GM12878 (cell line): ENCODE measurements at regions not wholly inside any gene's neighbourhood (a gene's known extent, or its start where the extent isn't known, plus 50 kb on each side); places are given as distances from the start of the nearest gene placed in this dataset.

Experiments used
- ATAC-seq: fragments of 200-7000 bp; cut with Tn5 transposase; 3 replicates; pipeline ENCODE4 v1.9.1; 2020; ENCODE audit warnings: mild to moderate bottlenecking, moderate library complexity
- BruUV-seq: library from RNA; stranded (reverse); fragments of 400-500 nt; replicated peaks from 2 replicates; lab custom pipeline; 2021; lab: Mats Ljungman, UMichigan
- CTCF ChIA-PET: fragments of 300-600 bp; sonication (Branson Sonifier 250); formaldehyde crosslinking; extraction: SDS; loops from one replicate; lab custom pipeline; 2021; ENCODE audit warnings: inconsistent platforms; lab: Yijun Ruan, JAX
- POLR2A ChIA-PET: fragments of 350-600 bp; formaldehyde crosslinking; extraction: SDS; loops from one replicate; lab custom pipeline; 2021; ENCODE audit warnings: inconsistent platforms; lab: Charles Lee
- RAD21 ChIA-PET: fragments of 300-600 bp; sonication (Branson Sonifier 250); formaldehyde crosslinking; loops from one replicate; lab custom pipeline; 2023; ENCODE audit warnings: antibody characterized with exemption; ENCODE audit not compliant: unreplicated experiment; lab: Charles Lee
- SMC1A ChIA-PET: fragments of 300-600 bp; sonication (Branson Sonifier 250); formaldehyde crosslinking; loops from one replicate; lab custom pipeline; 2023; ENCODE audit not compliant: unreplicated experiment, uncharacterized antibody; lab: Charles Lee
- DNase-seq: peaks from one replicate; pipeline ENCODE4 v3.0.0-alpha.2; 2011; ENCODE audit warnings: low read depth, low spot score
- FAIRE-seq: peaks from 3 replicates; lab custom pipeline; 2011; peaks lifted over from hg19 to GRCh38; lab: Jason Lieb, UNC
- H2AFZ ChIP-seq: 2 replicates; pipeline ENCODE4 v1.6.0; 2011; ENCODE audit warnings: low read depth, low read length, control low read depth; ENCODE audit not compliant: control insufficient read depth
- H3K27ac ChIP-seq: 2 replicates; pipeline ENCODE4 v1.5.1; 2011; ENCODE audit warnings: control low read depth; ENCODE audit not compliant: control insufficient read depth, insufficient read depth
- H3K27me3 ChIP-seq, 2 experiments: replicated peaks in 1 of 2; 2 replicates each; pipeline versions ENCODE4 v1.6.0 to v1.6.1; 2011; ENCODE audit warnings: low read length in 1 of 2; ENCODE audit not compliant: control insufficient read depth in 2 of 2, insufficient read depth in 2 of 2
- H3K36me3 ChIP-seq, 2 experiments: 2 replicates each; pipeline ENCODE4 v1.5.1; 2011; ENCODE audit warnings: low read length in 1 of 2; ENCODE audit not compliant: control insufficient read depth in 2 of 2, insufficient read depth in 2 of 2
- H3K4me1 ChIP-seq: 2 replicates; pipeline ENCODE4 v1.6.1; 2011; ENCODE audit warnings: mild to moderate bottlenecking, low read length, moderate library complexity, mixed read lengths; ENCODE audit not compliant: control insufficient read depth, insufficient read depth
- H3K4me2 ChIP-seq: 2 replicates; pipeline ENCODE4 v1.6.0; 2011; ENCODE audit warnings: control low read depth; ENCODE audit not compliant: control insufficient read depth, insufficient read depth
- H3K4me3 ChIP-seq: fragments of 200-600 bp; sonication (generic); 2 replicates; pipeline ENCODE4 v1.5.1; 2016
- H3K79me2 ChIP-seq: 2 replicates; pipeline ENCODE4 v1.6.0; 2011; ENCODE audit warnings: low read length; ENCODE audit not compliant: control insufficient read depth, insufficient read depth
- H3K9ac ChIP-seq: 2 replicates; pipeline ENCODE4 v1.8.0; 2011; ENCODE audit warnings: low read length, control low read depth, mixed read lengths; ENCODE audit not compliant: control insufficient read depth, insufficient read depth
- H3K9me3 ChIP-seq: replicated peaks from 3 replicates; pipeline ENCODE4 v1.5.1; 2011; ENCODE audit warnings: mild to moderate bottlenecking, low read length; ENCODE audit not compliant: control insufficient read depth, insufficient read depth
- H4K20me1 ChIP-seq: 2 replicates; pipeline ENCODE4 v1.6.0; 2011; ENCODE audit not compliant: control insufficient read depth, insufficient read depth
- ASH2L ChIP-seq: fragments of 300-600, 200-600 bp; sonication (generic); IDR thresholded peaks from 2 replicates; pipeline ENCODE4 v1.6.1; 2017; ENCODE audit warnings: low read depth, mild to moderate bottlenecking, borderline replicate concordance
- ATF7 ChIP-seq: fragments of 450-650 bp; IDR thresholded peaks from 2 replicates; pipeline ENCODE4 v1.6.1; 2016; ENCODE audit warnings: low read depth, mild to moderate bottlenecking
- FOS ChIP-seq: IDR thresholded peaks from 3 replicates; pipeline ENCODE4 v1.6.1; 2011; ENCODE audit warnings: borderline replicate concordance; ENCODE audit not compliant: insufficient read length; ENCODE audit errors: extremely low read depth
- FOXM1 ChIP-seq: IDR thresholded peaks from 2 replicates; pipeline ENCODE4 v1.6.1; 2012; ENCODE audit warnings: low read depth, mild to moderate bottlenecking, inconsistent platforms, low read length, moderate library complexity
- MLLT1 ChIP-seq: fragments of 450-650 bp; IDR thresholded peaks from 2 replicates; pipeline ENCODE4 v1.6.1; 2016; ENCODE audit warnings: mild to moderate bottlenecking
- POLR2A ChIP-seq: IDR thresholded peaks from 2 replicates; pipeline ENCODE4 v1.6.1; 2011; ENCODE audit warnings: low read depth, mild to moderate bottlenecking, low read length
- POLR2AphosphoS2 ChIP-seq: IDR thresholded peaks from 2 replicates; pipeline ENCODE4 v1.6.1; 2011; ENCODE audit warnings: low read depth, mild to moderate bottlenecking, low read length, improper control_type of control experiment, moderate library complexity
- POU2F2 ChIP-seq: IDR thresholded peaks from 3 replicates; pipeline ENCODE4 v1.6.1; 2011; ENCODE audit warnings: low read depth, mild to moderate bottlenecking, low read length, borderline replicate concordance
- SIN3A ChIP-seq: IDR thresholded peaks from 2 replicates; pipeline ENCODE4 v1.6.1; 2012; ENCODE audit warnings: low read depth, low read length, improper control_type of control experiment
- ZNF24 ChIP-seq: fragments of 450-650 bp; IDR thresholded peaks from 2 replicates; pipeline ENCODE4 v1.6.1; 2017; ENCODE audit warnings: antibody characterized with exemption, mild to moderate bottlenecking
- ZZZ3 ChIP-seq: IDR thresholded peaks from 2 replicates; pipeline ENCODE4 v1.6.1; 2011; ENCODE audit warnings: low read depth; ENCODE audit not compliant: control insufficient read depth, insufficient read length
- WGBS: methylation state at CpG from one replicate; pipeline ENCODE4 v1.1.6; 2016; ENCODE audit warnings: low lambda C conversion rate; ENCODE audit not compliant: insufficient replicate concordance, insufficient coverage; ENCODE audit errors: missing lambda C conversion rate; 5-methylcytosine and 5-hydroxymethylcytosine counted together
- in situ Hi-C: fragments of 300-500 bp; cut with MboI; formaldehyde crosslinking; loops from 9 replicates; pipeline ENCODE4 v1.14.3; 2018; ENCODE audit warnings: mixed read lengths
- intact Hi-C: fragments of 100-400 bp; cut with micrococcal nuclease; formaldehyde crosslinking; loops from one replicate; pipeline ENCODE4 v1.14.2; 2022; ENCODE audit not compliant: unreplicated experiment
- TF ChIP-seq, protein P1 (sequence below): fragments of 450-650 bp; IDR thresholded peaks from 2 replicates; pipeline ENCODE4 v1.6.1; 2017; ENCODE audit warnings: mild to moderate bottlenecking, moderate library complexity
- TF ChIP-seq, protein P2 (sequence below): IDR thresholded peaks from 2 replicates; pipeline ENCODE4 v1.6.1; 2012; ENCODE audit warnings: low read depth, low read length, improper control_type of control experiment

- WGBS = no CpG with 5 or more reads among the region's 2 CpGs
- no TSS peak for BruUV-seq
- SMC1A ChIA-PET = no interaction called here
Observed at GRCh38 chrY:15312166-15312565, 787.8 kb downstream of the NLGN4Y start.

GRCh38 chrY:15324189-15324588 lies 799.9 kb downstream of the NLGN4Y start:
- RAD21 ChIA-PET = no interaction called here
- SMC1A ChIA-PET = no interaction called here
- no peak for DNase-seq
- ATAC-seq = no peak
- H3K27me3 ChIP-seq = no peaks in the 10 kb centered on the region
- no peak for FAIRE-seq
- no peaks in the 10 kb centered on the region for H3K79me2 ChIP-seq
- POLR2A ChIA-PET = no interaction called here
- no peak overlapping the region for H3K4me2 ChIP-seq
- H3K4me1 ChIP-seq = no peaks in the 10 kb centered on the region
- no TSS peak for BruUV-seq
- H3K27ac ChIP-seq = no peak overlapping the region
- H2AFZ ChIP-seq = no peak overlapping the region
- no peaks in the 10 kb centered on the region for H3K36me3 ChIP-seq
- WGBS = no CpG with 5 or more reads among the region's 2 CpGs
- H3K9ac ChIP-seq = no peak overlapping the region
- intact Hi-C loops (no loop called here), in situ Hi-C loops (no loop called here)
- no peaks in the 10 kb centered on the region for H3K9me3 ChIP-seq
- CTCF ChIA-PET = no interaction called here
- no peaks in the 10 kb centered on the region for H4K20me1 ChIP-seq
- H3K4me3 ChIP-seq = no peak overlapping the region
- TF ChIP-seq FOS (no peak), SIN3A (no peak), ZNF24 (no peak), ZZZ3 (no peak), FOXM1 (no peak), POLR2AphosphoS2 (no peak), POU2F2 (no peak), ASH2L (no peak), MLLT1 (no peak), ATF7 (no peak)
- TF ChIP-seq, protein P1, sequence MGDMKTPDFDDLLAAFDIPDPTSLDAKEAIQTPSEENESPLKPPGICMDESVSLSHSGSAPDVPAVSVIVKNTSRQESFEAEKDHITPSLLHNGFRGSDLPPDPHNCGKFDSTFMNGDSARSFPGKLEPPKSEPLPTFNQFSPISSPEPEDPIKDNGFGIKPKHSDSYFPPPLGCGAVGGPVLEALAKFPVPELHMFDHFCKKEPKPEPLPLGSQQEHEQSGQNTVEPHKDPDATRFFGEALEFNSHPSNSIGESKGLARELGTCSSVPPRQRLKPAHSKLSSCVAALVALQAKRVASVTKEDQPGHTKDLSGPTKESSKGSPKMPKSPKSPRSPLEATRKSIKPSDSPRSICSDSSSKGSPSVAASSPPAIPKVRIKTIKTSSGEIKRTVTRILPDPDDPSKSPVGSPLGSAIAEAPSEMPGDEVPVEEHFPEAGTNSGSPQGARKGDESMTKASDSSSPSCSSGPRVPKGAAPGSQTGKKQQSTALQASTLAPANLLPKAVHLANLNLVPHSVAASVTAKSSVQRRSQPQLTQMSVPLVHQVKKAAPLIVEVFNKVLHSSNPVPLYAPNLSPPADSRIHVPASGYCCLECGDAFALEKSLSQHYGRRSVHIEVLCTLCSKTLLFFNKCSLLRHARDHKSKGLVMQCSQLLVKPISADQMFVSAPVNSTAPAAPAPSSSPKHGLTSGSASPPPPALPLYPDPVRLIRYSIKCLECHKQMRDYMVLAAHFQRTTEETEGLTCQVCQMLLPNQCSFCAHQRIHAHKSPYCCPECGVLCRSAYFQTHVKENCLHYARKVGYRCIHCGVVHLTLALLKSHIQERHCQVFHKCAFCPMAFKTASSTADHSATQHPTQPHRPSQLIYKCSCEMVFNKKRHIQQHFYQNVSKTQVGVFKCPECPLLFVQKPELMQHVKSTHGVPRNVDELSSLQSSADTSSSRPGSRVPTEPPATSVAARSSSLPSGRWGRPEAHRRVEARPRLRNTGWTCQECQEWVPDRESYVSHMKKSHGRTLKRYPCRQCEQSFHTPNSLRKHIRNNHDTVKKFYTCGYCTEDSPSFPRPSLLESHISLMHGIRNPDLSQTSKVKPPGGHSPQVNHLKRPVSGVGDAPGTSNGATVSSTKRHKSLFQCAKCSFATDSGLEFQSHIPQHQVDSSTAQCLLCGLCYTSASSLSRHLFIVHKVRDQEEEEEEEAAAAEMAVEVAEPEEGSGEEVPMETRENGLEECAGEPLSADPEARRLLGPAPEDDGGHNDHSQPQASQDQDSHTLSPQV = no peak
- TF ChIP-seq, protein P2, sequence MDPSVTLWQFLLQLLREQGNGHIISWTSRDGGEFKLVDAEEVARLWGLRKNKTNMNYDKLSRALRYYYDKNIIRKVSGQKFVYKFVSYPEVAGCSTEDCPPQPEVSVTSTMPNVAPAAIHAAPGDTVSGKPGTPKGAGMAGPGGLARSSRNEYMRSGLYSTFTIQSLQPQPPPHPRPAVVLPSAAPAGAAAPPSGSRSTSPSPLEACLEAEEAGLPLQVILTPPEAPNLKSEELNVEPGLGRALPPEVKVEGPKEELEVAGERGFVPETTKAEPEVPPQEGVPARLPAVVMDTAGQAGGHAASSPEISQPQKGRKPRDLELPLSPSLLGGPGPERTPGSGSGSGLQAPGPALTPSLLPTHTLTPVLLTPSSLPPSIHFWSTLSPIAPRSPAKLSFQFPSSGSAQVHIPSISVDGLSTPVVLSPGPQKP = no peak

More at GRCh38 chrY:15312166-15312565, 787.8 kb downstream of the NLGN4Y start:
- in situ Hi-C loops (no loop called here), intact Hi-C loops (no loop called here)
- Histone ChIP-seq H3K4me2 (no peak overlapping the region), H3K4me3 (no peak overlapping the region), H3K9me3 (no peaks in the 10 kb centered on the region)
- POLR2A ChIA-PET = no interaction called here
- no peak for TF ChIP-seq POLR2A
- TF ChIP-seq, all 136 proteins: peak for 0
- H3K9ac ChIP-seq = no peak overlapping the region
- H3K27ac ChIP-seq = no peak overlapping the region
- no peak overlapping the region for H2AFZ ChIP-seq
- ChIA-PET RAD21 (no interaction called here), CTCF (no interaction called here)
- DNase-seq (no peak), ATAC-seq (no peak), FAIRE-seq (no peak)
- H3K79me2 ChIP-seq = no peaks in the 10 kb centered on the region
- no peaks in the 10 kb centered on the region for H4K20me1 ChIP-seq
- no peaks in the 10 kb centered on the region for H3K36me3 ChIP-seq
- H3K27me3 ChIP-seq = no peaks in the 10 kb centered on the region
- H3K4me1 ChIP-seq = no peaks in the 10 kb centered on the region
